Germinal center (tissue), 1 donor: ENCODE measurements at regions not wholly inside any gene's neighbourhood (a gene's known extent, or its start where the extent isn't known, plus 50 kb on each side); places are given as distances from the start of the nearest gene placed in this dataset.
"Not testable (repeated sequence)": the region's sequence is repeated elsewhere in the genome, so short reads cannot be mapped to it uniquely, and the experiment has no call there.

Experiments used
- DNase-seq: peaks from one replicate; pipeline ENCODE4 v3.0.0; 2012; ENCODE audit warnings: mixed read lengths, low spot score

DNA sequence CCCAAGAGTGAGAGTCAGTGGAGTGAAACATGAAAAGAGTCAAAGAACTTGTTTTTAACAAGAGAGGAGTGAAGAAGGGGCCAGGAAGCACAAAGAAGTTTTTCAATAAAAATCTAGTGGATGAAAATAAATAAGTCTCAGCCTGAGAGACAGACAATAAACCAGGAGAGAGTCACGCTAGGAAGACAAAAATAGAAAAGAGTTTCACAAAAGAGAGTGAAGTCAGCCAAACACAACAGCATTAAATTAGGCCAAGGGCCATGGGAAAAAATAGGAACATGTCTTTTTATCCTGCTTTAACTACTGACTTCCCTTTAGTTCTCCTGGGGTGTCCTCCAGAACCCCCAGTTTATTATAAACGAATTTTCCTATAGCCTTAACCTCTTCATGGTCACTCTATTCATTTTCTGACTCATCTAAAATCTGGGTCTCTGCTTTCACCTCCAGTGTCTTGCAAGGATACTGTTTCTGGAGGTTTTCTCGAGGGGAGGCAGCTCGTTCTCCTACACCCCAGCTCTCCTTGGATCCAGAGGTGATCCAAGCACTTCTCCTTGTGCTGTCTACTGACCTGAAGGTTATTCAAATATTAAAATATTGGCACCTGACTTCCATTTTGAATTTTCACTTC lies 571.5 kb upstream of the PPP2R3A start:
- no peak for DNase-seq

DNA sequence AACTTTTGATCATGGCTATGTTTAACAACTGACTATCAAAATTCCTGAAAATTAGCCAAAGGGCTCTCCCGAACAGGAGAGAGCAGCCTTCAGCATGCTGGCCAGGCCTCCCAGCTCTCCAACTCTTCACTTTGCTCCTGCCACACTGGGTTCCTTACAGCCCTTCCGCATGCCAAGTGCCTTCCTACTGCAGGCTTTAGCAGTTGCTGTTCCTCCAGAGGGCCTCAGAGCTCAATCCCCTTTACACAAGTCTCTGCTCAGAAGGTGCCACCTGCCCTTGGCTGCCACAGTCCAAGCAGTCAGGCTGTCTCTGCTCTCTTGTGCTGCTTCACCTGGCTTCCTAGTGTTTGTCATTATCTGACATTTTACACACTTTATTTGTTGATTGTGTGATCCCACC lies 553.1 kb upstream of the PPP2R3A start:
- DNase-seq, result no peak

DNA sequence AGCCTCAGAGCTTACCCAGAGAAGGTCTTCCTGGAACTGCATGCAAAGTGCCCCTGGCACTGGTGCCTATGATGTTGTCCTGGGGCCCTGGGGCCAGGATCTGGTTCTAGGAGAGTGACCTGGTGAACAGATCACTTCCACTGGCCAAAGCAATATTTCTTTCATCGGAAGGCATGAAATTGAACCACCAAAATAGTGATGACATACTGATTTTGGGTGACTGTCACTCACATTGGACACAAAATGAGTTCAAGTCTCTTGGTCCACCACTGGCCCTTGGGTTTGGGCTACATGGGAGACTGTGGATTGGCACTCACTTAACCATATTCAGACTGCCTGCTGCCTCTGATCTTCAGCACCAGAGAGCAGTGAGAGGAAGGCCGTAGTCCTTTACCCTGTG lies 549.3 kb upstream of the PPP2R3A start:
- DNase-seq, result no peak

DNA sequence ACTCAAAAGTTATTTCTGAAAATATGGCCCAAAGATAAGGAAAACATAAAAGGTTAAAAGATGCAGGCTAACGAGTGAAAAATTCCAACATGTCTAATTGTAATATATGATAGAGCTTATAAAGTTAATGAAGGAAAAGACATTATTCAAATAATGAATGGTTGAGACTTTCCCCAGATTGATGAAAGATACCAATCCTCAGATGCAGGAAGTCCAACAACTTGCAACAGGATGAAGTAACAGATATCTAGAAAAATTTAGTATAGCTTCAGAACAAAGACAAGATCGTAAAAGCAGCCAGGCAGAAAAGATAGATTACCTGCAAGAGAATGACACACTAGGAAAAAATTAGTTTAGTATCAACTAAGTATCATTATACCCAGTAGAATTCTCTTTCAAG lies 546.4 kb upstream of the PPP2R3A start:
- DNase-seq, result no peak

DNA sequence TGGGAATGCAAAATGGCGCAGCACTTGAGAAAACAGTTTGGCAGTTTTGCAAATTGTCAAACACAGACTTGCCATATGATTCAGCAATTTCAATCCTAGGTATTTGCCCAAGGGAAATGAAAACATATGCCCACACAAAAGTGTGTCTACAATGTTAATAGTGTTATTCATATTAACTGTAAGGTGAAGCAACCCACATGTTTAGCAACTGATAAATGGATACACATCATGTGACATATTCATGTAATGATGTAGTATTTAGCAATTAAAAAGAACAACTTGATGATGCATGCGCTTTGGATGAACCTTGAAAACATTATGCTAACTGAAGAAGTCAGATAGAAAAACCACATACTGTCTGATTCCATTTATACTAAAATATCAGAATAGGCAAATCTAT lies 539.0 kb upstream of the PPP2R3A start:
- DNase-seq, result no peak

DNA sequence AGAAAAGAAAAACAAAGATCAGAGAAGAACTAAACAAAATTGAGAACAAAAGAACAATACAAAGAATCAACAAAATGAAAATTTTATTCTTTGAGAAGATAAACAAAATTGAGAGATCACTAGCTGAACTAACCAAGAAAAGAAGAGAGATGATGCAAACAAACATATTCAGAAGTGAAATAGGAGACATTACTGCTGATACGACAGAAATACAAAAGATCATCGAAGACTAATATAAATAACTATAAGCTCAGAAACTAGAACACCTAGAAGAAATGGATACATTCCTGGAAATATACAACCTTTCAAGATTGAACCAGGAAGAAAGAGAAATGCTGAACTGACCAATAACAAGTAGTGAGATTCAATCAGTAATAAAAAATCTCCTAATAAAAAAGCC lies 533.1 kb upstream of the PPP2R3A start:
- no peak for DNase-seq

DNA sequence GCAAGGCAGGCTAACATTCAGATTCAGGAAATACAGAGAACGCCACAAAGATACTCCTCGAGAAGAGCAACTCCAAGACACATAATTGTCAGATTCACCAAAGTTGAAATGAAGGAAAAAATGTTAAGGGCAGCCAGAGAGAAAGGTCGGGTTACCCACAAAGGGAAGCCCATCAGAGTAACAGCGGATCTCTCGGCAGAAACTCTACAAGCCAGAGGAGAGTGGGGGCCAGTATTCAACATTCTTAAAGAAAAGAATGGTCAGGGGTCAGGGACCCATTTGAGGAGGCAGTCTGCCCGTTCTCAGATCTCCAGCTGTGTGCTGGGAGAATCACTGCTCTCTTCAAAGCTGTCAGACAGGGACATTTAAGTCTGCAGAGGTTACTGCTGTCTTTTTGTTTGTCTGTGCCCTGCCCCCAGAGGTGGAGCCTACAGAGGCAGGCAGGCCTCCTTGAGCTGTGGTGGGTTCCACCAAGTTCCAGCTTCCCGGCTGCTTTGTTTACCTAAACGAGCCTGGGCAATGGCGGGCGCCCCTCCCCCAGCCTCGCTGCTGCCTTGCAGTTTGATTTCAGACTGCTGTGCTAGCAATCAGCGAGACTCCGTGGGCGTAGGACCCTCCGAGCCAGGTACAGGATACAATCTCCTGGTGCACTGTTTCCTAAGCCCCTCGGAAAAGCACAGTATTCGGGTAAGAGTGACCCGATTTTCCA lies 526.5 kb upstream of the PPP2R3A start:
- not testable (repeated sequence) for DNase-seq

DNA sequence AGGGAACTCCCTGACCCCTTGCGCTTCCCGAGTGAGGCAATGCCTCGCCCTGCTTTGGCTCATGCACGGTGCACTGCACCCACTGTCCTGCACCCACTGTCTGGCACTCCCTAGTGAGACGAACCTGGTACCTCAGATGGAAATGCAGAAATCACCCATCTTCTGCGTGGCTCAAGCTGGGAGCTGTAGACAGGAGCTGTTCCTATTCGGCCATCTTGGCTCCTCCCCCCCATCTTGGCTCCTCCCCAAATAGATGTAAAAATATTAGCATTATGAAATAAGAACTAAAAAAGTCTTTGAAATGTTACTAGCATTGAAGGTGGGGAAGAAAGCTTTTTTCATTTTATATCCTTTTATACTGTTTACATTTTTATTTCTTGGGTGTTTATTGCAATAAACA lies 525.9 kb upstream of the PPP2R3A start:
- not testable (repeated sequence) for DNase-seq

DNA sequence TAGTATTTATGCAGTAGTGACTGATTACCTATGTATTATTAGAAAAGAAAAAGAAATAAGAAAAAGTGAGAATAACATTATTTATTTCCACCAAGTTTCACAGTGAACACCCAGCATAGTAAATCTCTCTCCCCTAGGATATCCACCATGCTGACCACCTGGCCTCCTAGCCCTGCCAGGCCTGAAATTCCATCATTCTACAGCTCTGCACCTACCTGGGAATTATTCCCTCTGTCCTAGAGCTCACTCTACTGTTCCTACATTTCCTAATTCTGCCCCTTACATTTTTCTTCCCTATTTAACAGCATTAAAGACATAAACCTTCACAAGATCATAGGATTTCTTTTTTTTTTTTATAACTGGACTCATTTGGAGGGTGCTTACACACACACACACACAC lies 525.3 kb upstream of the PPP2R3A start:
- no peak for DNase-seq

DNA sequence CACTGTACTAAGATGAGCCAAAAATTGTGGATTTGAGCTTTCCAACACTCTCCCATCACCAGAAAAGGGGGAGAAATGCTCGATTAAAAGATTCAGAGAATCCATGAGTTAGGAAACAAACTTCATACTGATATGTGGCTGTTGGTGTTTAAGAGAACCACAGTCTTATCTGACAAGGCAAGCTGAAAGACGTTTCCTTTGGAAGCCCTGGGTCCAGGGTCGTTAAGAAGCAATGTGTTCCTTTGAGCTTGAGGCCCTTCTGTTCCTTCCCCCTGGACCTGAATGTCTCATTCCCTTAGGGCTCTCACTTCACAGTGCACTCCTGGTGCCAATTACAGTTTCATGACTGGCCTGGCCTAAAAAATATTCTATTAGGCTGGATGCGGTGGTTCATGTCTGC lies 524.8 kb upstream of the PPP2R3A start:
- no peak for DNase-seq

DNA sequence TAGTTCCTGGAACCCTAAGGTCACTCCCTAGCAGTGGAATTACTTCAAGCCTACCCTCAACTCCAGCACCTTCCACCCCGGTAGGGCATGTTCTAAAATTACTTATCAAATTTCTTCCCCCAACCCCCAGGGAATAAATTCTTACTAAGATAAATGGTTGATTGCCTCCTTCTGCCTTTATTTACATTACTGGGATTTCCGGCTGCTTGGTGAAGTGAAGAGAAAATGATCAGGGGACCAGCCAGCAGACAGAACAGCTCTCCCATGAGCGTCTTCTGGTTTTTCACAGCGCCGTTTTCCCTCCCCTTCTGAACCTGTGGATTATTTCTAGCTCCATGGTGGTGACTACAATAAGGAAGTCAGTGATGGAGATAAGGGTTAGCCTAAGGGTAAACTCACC lies 521.5 kb upstream of the PPP2R3A start:
- peak; percentile 17 for DNase-seq

DNA sequence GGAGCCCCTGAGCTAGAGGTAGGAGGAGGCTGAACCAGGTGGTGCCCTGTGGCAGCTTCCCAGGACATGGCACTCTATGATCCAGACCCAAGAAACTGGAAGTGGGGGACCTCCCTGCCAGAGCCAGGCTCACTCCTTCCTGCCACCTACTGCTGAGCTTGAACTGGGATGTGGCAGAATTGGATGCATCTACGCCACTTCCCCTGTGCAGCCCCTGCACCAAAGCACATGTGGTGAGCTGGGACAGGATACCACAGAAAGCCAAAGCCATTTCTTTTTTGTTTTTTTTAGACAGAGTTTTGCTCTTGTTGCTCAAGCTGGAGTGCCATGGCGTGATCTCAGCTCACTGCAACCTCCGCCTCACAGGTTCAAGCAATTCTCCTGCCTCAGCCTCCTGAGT lies 518.0 kb upstream of the PPP2R3A start:
- no peak for DNase-seq

DNA sequence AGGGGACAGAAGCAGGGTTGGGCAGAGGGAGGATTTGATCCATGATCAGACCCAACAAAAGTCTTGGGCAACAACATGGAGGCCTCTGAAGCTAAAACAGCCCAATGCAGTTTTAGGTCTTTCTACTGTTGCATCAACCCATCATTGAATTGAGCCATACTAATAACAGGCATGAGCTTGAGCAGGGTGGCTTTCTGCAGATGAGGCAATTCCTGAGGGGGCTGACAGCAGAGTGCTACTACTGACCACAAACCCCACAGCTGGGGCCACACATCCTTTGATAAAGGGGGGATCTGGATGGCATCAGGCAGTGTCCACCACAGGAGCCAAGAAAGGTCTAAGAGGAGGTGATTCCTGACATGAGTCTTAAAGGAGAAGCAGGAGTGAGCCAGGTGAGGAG lies 517.0 kb upstream of the PPP2R3A start:
- no peak for DNase-seq

DNA sequence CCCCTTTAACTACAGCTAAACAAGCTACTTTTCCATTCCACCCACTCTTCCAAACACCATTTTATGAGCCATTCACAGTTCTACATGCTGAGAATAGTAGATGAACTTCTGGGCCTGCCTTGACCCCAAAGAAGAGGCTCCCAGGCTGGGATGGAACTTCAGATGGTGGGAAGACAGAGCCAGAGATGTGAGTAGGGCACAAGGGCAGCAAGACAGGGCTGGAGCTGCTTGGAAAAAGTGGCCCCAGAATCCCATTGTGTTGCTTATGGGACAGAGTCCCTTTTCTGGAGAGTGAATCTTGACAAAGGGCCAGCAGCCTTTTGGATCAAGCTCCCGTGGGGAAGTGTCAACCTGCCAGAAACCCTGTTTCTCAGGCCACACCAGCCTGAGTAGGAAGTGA lies 516.5 kb upstream of the PPP2R3A start:
- DNase-seq, result peak; percentile 1

DNA sequence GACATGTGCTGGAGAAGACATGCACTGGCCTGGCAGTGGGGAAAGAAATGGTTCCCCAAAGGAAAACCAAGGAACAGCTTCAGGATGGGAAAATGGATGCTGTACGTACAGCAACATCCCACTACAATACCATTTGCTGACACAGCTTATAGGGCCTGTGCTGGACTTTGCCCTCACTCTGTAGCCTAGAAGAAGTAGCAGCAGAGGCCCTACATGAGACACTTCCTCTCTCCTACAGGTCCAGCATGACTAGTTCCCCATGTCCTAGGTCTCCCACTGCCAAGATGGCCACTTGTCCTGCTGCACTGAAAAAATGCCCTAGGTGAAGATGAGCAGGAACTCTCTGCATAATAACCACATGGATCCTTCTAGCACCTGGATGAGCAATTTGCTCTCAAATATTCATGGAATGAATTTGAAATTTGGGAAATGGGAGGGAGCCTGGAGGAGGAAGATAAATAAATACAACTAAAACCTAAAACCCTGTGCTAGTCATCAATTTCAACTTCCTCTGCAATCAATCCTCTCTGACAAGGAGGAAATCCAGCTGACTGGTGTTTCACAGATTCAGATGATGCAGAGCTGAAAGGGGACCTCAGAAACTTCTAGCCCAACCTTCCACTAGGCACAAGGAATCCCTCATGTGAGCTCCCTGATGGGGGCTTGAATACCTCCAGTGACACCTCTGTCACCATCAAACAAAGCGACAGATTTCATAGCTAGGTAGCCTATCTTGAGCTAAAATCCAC lies 514.3 kb upstream of the PPP2R3A start:
- DNase-seq, result no peak

DNA sequence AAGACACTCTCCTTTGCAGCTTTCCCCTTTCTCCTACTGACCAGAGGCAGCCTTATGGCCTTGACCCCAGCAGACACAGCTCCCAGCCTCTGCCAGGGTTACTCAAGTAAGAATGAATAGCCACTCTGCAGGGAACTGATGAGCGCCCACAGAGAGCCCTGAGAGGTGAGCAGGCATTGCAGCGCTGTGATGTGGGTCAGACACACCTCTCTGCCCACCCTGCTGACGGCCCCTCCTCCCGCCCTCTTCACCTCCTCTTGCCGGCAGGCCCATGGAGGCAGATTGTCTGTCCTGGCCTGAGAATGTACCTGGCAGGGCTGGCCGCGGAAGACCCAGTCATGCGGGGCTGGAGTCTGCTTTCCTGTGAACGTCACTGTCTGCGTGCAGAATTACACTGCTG lies 512.6 kb upstream of the PPP2R3A start:
- no peak for DNase-seq

DNA sequence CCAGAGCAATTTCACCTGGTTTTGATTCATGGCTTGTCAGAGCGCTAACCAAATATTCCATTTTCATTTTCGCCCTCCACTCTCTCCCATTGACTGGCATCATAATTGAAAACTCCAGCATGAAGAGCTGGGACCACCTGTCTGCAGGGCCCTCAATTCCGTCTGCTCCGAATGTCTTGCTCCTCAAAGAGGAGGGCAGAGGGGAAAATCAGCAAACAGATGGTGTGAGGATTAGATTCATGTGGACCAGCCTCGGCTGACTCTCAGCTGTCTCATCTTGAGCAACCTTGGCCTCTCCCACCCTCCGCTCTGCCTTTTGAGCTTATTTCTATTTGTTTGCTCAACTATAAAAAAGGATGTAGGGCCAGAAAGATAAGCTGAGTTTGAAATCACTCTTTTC lies 512.2 kb upstream of the PPP2R3A start:
- DNase-seq, result no peak

DNA sequence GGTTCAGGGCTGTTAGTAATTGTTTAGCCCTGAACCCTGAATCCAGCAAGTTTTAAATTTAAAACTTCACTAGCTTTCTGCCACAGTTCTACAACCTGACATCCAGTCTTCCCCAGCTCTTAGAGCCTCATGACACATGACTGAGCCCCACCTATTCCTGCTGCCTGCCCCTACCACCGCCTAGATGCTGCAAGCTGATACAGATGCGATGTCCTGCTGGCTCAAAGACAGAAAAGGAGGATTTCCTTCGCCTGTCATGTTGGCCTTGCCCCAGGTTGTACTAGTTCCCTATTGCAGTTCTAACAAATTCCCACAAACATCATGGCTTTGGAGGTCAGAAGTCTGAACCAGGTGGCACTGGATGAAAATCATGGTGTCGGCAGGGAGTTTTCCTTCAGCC lies 510.6 kb upstream of the PPP2R3A start:
- no peak for DNase-seq

DNA sequence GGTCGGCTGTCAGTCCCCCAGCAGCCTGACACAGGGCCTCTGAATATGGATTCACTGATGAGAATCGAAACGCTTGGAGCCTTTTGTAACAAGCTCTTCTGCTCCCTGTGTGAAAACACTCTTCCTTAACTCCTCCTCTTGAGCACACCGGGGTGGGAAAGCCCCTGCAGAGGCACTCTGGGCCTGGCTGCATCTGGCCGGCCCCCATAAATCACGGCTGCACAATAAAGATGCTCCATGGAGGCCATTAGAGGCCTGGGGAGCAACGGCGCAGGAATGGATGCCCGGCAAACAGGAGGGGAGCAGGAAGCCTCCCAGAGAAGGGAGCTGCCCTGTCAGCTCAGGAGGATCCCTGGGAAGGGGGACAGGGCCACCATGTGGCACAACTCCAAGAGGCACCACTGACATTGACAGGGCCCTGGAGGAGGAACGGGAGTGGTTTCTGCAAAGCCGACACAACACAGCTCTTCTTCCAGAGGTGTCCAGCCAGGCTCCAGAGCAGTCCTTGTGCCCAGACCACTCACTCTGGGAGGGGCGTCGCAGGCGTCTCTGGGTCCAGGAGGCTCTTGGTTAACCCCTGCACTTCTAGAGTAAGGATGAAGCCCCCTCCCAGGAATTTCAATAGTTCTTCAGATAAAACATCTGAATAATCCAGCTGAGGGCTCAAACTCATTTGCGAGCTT lies 509.3 kb upstream of the PPP2R3A start:
- no peak for DNase-seq

DNA sequence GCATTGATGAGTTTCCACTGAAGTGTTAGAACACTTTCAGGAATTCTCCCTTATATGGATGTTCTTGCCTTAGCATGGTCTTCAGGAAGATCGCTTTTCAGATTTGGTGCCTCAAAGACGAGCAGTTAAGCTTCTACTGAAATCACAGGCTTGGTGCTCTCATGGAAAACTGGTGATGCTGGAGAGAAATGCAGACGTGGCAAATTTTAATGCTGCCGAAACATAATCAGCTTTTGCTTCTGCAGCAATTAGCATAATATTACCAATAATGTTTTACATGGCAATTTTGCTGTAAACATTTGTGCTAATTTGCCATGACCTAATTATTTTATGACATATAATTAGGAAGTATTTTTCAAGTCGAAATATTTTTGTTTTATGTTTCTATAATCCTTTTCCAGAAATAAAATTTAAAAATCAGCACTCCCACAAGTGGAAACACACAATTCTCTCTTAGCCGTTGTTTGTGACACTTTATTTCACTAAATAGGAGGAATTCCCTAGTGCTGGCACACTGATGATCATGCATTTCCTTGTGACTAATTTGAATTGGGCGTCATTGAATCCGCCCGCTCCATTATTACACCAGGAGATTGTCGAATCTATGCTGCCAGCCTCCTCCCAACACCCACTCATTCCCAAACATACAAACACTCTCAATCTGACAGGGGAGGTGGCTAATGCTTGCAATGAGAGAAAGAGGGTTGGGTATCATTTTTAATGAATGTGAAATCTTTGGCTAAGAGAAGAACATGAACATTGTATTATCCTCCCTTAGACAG lies 506.8 kb upstream of the PPP2R3A start:
- no peak for DNase-seq

DNA sequence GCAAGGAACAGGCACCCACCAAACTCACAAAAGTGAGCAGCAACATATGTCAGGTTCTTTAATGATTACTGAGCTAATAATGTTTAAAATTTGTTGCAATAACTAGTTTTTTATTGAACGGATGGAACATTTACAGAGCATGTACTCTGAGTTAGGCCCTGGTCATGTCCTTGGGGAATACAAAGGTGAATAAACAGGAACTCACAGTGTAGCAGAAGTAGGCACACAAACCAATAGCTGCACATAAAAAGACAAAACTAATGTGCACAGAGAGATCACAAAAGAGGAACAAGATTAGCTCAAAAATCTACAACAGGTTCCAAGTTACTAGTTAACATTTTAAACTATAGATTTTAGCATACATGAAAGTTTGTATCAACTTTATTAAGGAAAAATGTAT lies 505.3 kb upstream of the PPP2R3A start:
- peak; percentile 20 for DNase-seq

DNA sequence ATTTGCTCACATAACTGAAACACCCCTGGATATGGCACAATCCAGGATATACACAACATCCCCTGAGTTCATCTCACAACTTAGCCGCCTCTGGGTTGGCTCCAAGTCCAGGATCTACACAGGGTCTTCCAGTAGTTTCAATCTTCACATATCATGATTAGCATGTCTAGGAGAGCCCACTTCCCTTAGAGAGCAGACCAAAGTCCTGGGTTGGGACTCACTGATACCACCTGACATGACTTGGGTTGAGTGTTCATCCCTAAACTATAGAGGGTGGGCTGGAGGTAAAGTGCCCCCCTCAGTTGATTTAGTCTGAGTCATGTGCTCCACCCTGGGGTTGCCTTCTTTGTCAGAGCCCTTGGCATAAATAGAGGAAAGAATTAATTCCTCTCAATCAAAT lies 493.6 kb upstream of the PPP2R3A start:
- DNase-seq, result no peak
